HG03025 (cell line): ENCODE measurements at regions not wholly inside any gene's neighbourhood (a gene's known extent, or its start where the extent isn't known, plus 50 kb on each side); places are given as distances from the start of the nearest gene placed in this dataset.

Source experiments
- ATAC-seq: cut with Tn5 transposase; IDR thresholded peaks from one replicate; pipeline ENCODE4 v1.9.1; 2021; ENCODE audit warnings: mild to moderate bottlenecking, moderate library complexity; ENCODE audit not compliant: unreplicated experiment, low FRiP score

DNA sequence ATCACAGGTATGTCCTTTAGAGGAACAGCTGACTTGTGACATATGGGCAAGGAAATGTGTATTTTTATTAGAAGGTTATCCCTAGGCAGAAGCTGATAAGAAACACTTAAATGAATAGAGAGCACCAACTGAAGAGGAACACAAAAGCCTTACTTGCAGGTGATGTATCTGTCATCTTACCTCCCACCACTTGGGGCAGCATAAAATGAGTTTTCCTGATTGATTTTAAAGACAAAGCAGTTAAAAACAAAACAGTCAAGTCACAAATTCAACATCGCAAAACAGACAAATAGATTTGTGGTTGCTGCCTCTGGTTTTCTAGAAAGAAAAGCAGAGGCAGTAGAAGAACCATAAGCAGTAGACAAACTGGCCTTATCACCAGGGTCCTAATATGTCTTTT, 302.4 kb upstream of the ZNF462 start:
- no peak for ATAC-seq

GRCh38 chr9:106575823-106576222, 287.1 kb upstream of the ZNF462 start:
- no peak for ATAC-seq

DNA sequence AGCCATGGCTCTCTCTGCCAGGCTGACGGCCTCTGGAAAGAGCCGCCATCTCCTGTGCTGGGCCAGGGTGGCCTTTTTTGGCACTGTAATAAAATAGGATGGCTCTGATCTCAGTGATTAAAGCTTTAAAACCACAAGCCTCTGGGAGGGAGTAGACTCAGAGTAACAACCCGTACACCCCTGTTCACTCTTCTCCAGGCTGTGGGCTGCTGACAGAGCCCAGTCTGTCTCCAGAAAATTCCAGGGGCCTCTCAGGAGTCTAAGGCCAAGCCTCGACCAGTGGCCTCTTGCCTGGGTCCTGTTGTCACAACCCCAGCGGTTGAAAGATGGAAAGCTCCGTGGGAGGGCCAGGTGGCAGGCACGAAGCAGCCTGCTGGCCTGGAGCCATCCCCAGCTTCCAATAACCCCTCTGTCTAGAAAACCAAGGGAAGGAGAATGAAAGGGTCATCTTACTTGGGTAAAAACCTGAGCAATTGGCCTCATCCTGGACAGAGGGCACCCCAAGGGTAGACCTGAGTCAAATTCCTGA, 286.7 kb upstream of the ZNF462 start:
- ATAC-seq: no peak

DNA sequence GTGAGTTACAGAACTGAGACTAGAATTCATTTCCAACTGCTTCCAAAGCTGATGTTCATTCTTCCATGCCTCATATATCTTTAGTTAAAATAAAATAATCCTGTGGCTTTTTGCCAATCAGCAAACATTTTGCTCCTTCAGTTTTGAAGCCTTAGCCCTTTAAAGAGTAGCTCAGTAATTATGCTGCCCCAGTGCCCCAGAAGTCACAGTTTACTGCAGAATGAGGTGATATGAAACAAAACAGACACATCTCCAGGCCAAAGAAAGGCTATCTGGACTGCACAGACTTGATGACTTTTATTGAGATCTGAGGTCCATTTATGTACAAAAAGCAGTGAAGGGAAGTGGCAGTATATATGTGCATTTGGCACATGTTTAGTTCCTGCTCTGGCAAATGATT, 285.8 kb upstream of the ZNF462 start:
- ATAC-seq: no peak

DNA sequence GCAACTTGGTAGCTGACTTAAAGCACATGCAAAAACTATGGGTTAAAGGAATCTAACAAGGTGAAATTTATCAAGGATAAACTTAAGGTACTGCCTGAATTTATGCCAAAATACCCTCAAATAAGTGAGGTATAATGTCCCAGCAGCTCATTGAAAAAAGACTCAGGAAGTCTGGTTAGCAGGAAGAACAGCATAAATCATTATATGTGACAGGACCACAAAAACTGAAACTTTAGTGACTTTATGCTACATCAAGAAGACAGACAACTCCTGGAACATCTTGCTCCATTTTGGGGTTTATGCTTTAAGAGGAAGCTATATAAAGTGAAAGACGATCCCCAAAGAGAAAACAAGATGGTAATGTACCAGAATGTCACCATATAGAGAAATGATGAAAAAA, 282.4 kb upstream of the ZNF462 start:
- ATAC-seq: no peak

- ATAC-seq: no peak
Measured at GRCh38 chr9:106581973-106582372, 281.0 kb upstream of the ZNF462 start.

- ATAC-seq: no peak
Measured at GRCh38 chr9:106583751-106584150, 279.2 kb upstream of the ZNF462 start.

DNA sequence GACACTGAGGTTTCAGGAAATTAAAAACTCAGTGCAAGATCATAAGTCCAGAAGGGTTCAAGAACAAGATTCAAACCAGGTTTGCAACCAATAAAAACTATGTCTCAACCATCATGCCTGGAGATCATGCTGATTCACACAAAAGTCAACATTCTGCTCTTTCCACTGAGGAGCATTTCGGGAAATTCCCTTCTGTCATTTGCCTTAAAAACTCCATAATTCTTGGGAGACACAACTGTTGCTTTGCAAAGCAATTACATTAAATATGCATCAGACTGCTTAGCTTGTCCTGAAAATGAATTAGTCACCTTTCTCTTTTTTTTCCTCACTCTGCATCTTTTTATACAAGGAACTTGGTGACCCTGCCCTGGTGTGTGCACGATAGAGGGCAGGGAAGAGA, 275.9 kb upstream of the ZNF462 start:
- ATAC-seq: no peak

DNA sequence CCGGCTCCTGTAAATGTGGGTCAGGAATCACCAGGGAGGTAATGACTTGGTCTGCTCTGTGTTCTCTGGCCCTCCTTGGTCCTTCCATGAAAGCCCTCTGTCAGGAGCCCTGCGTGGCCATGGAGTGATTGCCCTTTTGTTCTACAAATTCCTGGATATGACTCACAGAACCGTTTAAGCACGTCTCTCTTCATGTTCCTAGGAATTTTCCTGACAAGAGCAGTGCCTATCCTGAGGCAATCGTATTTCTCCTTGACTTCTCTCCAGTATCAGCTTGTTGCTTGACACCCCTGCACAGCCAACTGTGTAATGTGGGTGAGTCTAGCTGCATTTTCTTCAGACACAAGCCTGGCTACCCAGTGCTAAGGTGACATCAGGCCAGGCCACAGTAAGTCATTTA, 274.3 kb upstream of the ZNF462 start:
- no peak for ATAC-seq

GRCh38 chr9:106590759-106591505, 272.0 kb upstream of the ZNF462 start:
- ATAC-seq: no peak

DNA sequence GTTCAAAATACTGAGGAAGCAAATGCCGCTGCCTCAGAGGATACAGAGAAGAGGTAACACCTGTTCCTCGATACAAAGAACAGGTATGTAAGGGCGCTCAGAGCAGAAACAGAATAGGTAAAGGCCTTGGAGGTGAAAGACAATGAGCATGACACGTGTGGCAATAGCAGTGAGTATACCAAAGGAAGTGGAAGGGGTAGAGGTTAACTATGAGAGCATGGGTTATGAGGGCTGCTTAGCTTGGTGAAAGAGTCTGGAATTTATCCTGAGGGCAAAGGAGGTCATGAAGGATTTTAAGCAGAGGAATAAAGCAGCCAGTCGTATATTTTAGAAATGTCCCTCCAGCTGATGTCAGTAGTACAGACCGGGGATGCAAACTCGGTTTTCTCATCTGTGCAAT, 269.8 kb upstream of the ZNF462 start:
- ATAC-seq: no peak

GRCh38 chr9:106596984-106597383, 266.0 kb upstream of the ZNF462 start:
- ATAC-seq: no peak

DNA sequence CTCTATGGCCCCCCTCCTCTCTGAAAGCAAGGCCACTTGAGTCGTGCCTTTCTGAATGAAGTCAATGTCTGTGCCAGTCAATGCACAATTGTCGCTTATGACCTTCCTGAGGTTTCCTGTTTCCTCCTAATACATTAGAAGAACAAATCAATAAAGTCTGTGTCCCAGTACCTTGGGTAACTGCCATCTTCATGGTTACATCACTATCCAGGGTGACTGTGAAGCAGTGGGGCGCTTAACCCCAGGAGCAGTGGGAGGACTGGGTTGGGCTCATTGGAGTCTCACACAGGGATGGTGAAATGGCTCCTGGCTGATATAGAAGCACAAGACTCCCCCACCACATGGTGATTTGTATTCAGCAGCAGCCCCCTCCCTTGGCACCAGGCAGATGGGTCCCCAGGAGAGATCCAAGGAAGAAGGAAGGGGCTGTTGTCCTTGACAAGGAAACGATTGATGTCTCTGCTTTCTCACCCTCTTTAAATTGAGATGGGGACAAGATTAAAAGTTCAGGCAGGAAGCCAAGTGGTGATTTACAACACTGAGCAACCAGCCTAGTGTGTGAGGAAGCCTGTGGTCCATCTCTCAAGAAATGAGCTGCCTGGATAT, 261.9 kb upstream of the ZNF462 start:
- no peak for ATAC-seq

GRCh38 chr9:106602344-106602743, 260.6 kb upstream of the ZNF462 start:
- ATAC-seq: no peak

- ATAC-seq: no peak
Measured at GRCh38 chr9:106613250-106613737, 249.7 kb upstream of the ZNF462 start.

GRCh38 chr9:106615118-106615889, 247.7 kb upstream of the ZNF462 start:
- ATAC-seq: no peak

DNA sequence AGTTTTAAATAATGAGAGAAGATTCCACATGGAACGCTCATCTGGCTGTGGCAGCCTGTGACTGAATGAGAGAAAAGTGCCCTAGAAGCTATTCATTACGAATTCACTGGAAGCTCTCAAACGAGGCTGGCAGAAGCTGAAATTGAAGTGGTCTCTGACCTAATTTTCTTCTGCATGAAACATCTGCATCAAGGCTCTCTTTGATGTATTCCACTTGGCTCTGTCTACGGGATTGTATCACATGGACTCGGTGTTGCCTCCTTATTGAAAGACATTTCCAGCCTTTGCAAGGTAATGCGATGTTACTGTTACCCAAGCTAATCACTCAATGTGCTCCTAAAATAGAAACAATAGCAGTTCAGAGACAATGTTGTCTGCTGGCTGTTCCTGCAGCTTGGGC, 246.9 kb upstream of the ZNF462 start:
- ATAC-seq: no peak

DNA sequence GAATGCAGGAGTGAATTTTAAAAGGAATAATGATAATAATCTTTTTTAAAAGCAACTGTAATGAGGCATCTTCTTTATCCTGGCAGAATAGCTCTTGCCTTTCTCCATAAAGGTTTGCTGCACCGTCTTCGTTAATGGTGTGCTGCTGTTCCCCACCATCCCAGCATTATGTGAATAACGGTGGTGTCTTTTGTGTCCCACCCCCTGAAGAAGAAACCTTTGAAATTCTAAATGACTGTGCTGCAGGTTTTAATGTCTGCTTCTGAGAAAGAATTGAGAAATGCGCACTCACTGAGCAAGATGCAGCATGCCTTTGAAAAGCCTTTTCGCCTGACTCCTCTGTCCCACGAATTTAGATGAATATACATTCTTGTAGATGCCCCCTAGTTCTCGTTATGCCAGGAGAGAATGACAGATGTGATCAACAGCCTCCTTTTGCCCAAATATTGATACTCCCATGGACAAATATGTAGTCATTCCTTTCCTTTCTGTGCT, 246.1 kb upstream of the ZNF462 start:
- no peak for ATAC-seq

DNA sequence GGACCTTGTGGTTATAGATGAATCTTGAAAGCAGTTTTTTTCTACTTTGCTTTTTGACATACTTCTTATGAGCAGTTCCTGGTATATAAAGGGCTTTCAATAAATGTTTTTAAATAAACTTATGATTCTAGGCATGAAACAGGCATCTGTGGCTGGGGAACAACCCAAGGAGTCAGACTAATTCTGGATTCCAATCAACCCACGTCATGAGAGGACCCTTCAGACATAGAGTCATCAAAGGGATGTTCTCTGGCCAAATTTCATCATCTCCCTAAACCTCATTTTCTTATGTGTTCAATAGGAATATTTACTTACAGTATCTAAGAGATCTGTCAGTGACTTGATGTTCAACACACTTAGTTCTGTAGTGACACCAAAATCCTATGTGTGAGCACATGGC, 243.8 kb upstream of the ZNF462 start:
- no peak for ATAC-seq

DNA sequence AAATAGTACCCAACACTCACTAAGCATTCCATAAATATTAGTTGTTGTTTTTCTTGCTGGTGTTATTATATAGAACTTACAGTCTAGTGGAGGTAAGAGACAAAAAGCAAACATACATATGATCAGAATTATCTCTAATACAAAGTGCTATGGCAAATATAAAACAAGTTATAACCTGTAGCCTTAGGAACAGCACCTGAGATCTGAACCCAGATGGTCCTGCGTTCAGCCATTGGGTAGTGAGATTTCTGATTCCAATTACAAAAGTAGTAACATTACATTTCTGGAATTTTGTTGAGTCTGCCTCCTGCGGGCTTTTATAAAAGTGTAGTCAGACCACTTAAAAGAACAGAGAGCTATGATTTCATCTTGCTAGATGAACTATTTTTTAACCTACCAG, 242.9 kb upstream of the ZNF462 start:
- no peak for ATAC-seq

- ATAC-seq: no peak
Measured at GRCh38 chr9:106620866-106621265, 242.1 kb upstream of the ZNF462 start.
